ENCODE measurements at regions not wholly inside any gene's neighbourhood (a gene's known extent, or its start where the extent isn't known, plus 50 kb on each side); places are given as distances from the start of the nearest gene placed in this dataset.

DNA sequence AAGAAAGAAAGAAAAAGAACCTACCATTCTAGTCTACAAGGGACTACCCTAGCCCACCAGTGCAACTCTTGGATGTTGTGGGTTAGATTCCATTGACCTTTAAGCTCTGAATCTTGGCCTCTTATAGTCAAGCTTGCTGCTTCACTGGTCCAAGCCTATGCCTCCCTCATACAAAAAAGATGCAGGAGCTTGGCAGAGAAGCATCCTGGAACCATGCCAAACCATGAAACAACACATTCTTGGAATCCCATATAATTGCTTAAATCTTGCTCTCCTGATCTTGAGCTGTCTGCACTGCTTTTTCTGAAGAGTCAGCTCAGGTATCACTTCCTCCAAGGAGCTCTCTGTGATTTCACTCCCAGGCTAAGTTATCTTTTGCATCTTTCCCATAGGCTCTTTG lies 117.9 kb upstream of the GPR139 start:
- no peak overlapping the region for H3K4me2 ChIP-seq
- no peak overlapping the region for H2AFZ ChIP-seq
- no peak for DNase-seq (ENCODE audit: low spot score)
- no peak overlapping the region for H3K27ac ChIP-seq
- H3K9me3 ChIP-seq (ENCODE audit: low read depth): no peaks in the 10 kb centered on the region
- no peaks in the 10 kb centered on the region for H4K20me1 ChIP-seq (ENCODE audit: insufficient read depth, poor library complexity, severe bottlenecking)
- no peaks in the 10 kb centered on the region for H3K4me1 ChIP-seq (ENCODE audit: insufficient read depth)
- H3K27me3 ChIP-seq: no peaks in the 10 kb centered on the region
- H3K79me2 ChIP-seq: no peaks in the 10 kb centered on the region
- H3K9me2 ChIP-seq (replicated peaks; ENCODE audit: insufficient read depth): no peaks in the 10 kb centered on the region
- no peak overlapping the region for H3K4me3 ChIP-seq
- no peaks in the 10 kb centered on the region for H3K36me3 ChIP-seq (replicated peaks; ENCODE audit: insufficient read depth, low read depth)
- no peak for TF ChIP-seq EZH2 (IDR thresholded peaks at IDR 0.05; ENCODE audit: borderline replicate concordance)
- TF ChIP-seq, protein P1, sequence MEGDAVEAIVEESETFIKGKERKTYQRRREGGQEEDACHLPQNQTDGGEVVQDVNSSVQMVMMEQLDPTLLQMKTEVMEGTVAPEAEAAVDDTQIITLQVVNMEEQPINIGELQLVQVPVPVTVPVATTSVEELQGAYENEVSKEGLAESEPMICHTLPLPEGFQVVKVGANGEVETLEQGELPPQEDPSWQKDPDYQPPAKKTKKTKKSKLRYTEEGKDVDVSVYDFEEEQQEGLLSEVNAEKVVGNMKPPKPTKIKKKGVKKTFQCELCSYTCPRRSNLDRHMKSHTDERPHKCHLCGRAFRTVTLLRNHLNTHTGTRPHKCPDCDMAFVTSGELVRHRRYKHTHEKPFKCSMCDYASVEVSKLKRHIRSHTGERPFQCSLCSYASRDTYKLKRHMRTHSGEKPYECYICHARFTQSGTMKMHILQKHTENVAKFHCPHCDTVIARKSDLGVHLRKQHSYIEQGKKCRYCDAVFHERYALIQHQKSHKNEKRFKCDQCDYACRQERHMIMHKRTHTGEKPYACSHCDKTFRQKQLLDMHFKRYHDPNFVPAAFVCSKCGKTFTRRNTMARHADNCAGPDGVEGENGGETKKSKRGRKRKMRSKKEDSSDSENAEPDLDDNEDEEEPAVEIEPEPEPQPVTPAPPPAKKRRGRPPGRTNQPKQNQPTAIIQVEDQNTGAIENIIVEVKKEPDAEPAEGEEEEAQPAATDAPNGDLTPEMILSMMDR (IDR thresholded peaks at IDR 0.05; ENCODE audit: poor library complexity): no peak
- TF ChIP-seq EZH2phosphoT487 (IDR thresholded peaks at IDR 0.05; ENCODE audit: low read depth, severe bottlenecking, unreplicated experiment): no peak

DNA sequence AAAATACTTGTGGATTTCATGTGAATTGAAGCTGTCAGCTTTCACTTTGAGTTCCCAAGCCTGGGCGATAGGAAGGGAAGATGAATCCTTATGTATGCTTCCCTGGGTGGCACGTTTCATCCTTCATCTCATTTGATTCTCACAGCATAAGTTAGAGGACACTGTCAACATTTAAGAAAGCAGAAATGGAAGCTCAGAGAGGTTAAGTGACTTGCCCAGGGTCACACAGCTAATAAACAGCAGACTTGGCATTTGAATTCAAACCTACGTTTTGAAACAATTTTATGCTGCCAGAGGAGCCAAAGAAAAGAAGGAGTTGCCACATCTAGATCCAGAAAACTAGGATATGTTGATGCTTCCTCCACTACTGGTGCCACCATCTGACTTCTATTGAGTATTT lies 108.3 kb upstream of the GPR139 start:
- H3K27ac ChIP-seq: no peak overlapping the region
- H3K79me2 ChIP-seq: no peaks in the 10 kb centered on the region
- no peaks in the 10 kb centered on the region for H4K20me1 ChIP-seq (ENCODE audit: insufficient read depth, poor library complexity, severe bottlenecking)
- DNase-seq (ENCODE audit: low spot score): no peak
- H3K4me3 ChIP-seq: no peak overlapping the region
- H3K9me3 ChIP-seq (ENCODE audit: low read depth): no peaks in the 10 kb centered on the region
- 71% methylated on average over 3 of the region's 3 CpGs for WGBS (ENCODE audit: low lambda C conversion rate, missing lambda C conversion rate)
- no peaks in the 10 kb centered on the region for H3K27me3 ChIP-seq
- no peaks in the 10 kb centered on the region for H3K9me2 ChIP-seq (replicated peaks; ENCODE audit: insufficient read depth)
- no peaks in the 10 kb centered on the region for H3K36me3 ChIP-seq (replicated peaks; ENCODE audit: insufficient read depth, low read depth)
- H2AFZ ChIP-seq: no peak overlapping the region
- TF ChIP-seq, protein P1 (IDR thresholded peaks at IDR 0.05; ENCODE audit: poor library complexity): no peak
- TF ChIP-seq EZH2 (IDR thresholded peaks at IDR 0.05; ENCODE audit: borderline replicate concordance) (no peak), EZH2phosphoT487 (IDR thresholded peaks at IDR 0.05; ENCODE audit: low read depth, severe bottlenecking, unreplicated experiment) (no peak)
- H3K4me1 ChIP-seq (ENCODE audit: insufficient read depth): no peaks in the 10 kb centered on the region
- no peak overlapping the region for H3K4me2 ChIP-seq

DNA sequence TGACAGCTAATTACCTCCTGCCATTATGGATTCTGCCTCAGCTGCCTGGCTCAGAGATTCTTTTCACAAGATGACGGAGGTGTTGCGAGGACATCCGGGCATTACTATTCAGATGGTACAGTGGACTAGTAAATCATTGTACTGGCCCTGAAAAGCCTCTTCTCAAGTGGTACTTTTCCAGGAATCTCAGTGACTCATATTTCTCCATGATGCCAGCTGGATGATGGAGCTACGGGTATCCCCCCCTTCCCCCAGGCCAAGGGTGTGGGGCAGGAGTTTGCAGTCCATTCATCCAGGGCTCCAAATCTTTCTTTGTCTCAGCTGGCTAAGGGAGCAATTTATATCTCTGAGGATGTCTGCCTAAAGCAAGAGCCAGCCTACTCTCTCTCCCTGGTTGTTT lies 107.7 kb upstream of the GPR139 start:
- no peak for DNase-seq (ENCODE audit: low spot score)
- no peak overlapping the region for H3K27ac ChIP-seq
- no peaks in the 10 kb centered on the region for H3K79me2 ChIP-seq
- H3K9me3 ChIP-seq (ENCODE audit: low read depth): no peaks in the 10 kb centered on the region
- no peaks in the 10 kb centered on the region for H3K4me1 ChIP-seq (ENCODE audit: insufficient read depth)
- H4K20me1 ChIP-seq (ENCODE audit: insufficient read depth, poor library complexity, severe bottlenecking): no peaks in the 10 kb centered on the region
- H3K36me3 ChIP-seq (replicated peaks; ENCODE audit: insufficient read depth, low read depth): no peaks in the 10 kb centered on the region
- H3K27me3 ChIP-seq: no peaks in the 10 kb centered on the region
- no peak for TF ChIP-seq EZH2phosphoT487 (IDR thresholded peaks at IDR 0.05; ENCODE audit: low read depth, severe bottlenecking, unreplicated experiment)
- TF ChIP-seq, protein P1 (IDR thresholded peaks at IDR 0.05; ENCODE audit: poor library complexity): no peak
- TF ChIP-seq EZH2 (IDR thresholded peaks at IDR 0.05; ENCODE audit: borderline replicate concordance): no peak
- WGBS (ENCODE audit: low lambda C conversion rate, missing lambda C conversion rate): 93% methylated on average over 4 of the region's 4 CpGs
- no peak overlapping the region for H3K4me3 ChIP-seq
- no peak overlapping the region for H3K4me2 ChIP-seq
- no peak overlapping the region for H2AFZ ChIP-seq
- no peaks in the 10 kb centered on the region for H3K9me2 ChIP-seq (replicated peaks; ENCODE audit: insufficient read depth)

DNA sequence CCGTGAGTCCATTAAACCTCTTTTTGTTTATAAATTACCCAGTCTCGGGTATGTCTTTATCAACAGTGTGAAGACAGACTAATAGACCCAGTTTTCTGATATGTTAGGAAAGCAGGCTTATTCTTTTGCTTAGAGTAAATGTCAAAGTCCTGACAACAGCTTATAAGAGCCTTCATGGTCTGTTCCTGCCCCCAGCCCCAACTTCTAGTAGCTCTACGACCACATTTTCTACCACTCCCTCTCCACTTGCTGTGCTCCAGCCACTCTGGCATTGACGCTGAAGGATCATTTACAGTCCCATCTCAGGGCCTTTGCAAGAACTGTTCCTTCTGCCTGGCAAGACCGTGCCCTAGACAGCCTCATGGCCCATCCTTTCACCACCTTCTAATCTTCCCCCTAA lies 104.6 kb upstream of the GPR139 start:
- Histone ChIP-seq H3K4me1 (ENCODE audit: insufficient read depth) (no peaks in the 10 kb centered on the region), H3K79me2 (no peaks in the 10 kb centered on the region), H3K9me3 (ENCODE audit: low read depth) (no peaks in the 10 kb centered on the region), H2AFZ (no peak overlapping the region), H3K36me3 (replicated peaks; ENCODE audit: insufficient read depth, low read depth) (no peaks in the 10 kb centered on the region), H3K4me3 (no peak overlapping the region), H3K27ac (no peak overlapping the region), H4K20me1 (ENCODE audit: insufficient read depth, poor library complexity, severe bottlenecking) (no peaks in the 10 kb centered on the region), H3K4me2 (no peak overlapping the region), H3K9me2 (replicated peaks; ENCODE audit: insufficient read depth) (no peaks in the 10 kb centered on the region), H3K27me3 (no peaks in the 10 kb centered on the region)
- no peak for DNase-seq (ENCODE audit: low spot score)
- 75% methylated on average over 5 of the region's 5 CpGs for WGBS (ENCODE audit: low lambda C conversion rate, missing lambda C conversion rate)
- TF ChIP-seq EZH2phosphoT487 (IDR thresholded peaks at IDR 0.05; ENCODE audit: low read depth, severe bottlenecking, unreplicated experiment) (no peak), EZH2 (IDR thresholded peaks at IDR 0.05; ENCODE audit: borderline replicate concordance) (no peak)
- TF ChIP-seq, protein P1 (IDR thresholded peaks at IDR 0.05; ENCODE audit: poor library complexity): no peak

Measured in hepatocyte (in vitro differentiated cells).